Transverse colon (tissue), 3 donors: ENCODE measurements at regions not wholly inside any gene's neighbourhood (a gene's known extent, or its start where the extent isn't known, plus 50 kb on each side); places are given as distances from the start of the nearest gene placed in this dataset.

ENCODE experiments used
- EP300 ChIP-seq: sonication (generic); formaldehyde crosslinking; IDR thresholded peaks from one replicate; pipeline ENCODE4 v1.6.1; 2017; ENCODE audit warnings: antibody characterized with exemption, low read depth
- POLR2A ChIP-seq: fragments of 450-650 bp; IDR thresholded peaks from one replicate; pipeline ENCODE4 v1.6.1; 2016; ENCODE audit warnings: antibody characterized with exemption, mild to moderate bottlenecking, moderate library complexity
- TF ChIP-seq, protein P1 (sequence below), 5 experiments: fragments of 200-600 bp in 3 of 5; fragments of 450-650 bp in 2 of 5; sonication (generic) in 3 of 5; IDR thresholded peaks; 1 replicate in 2 of 5; 2 replicates in 3 of 5; pipeline ENCODE4 v1.5.1; 2016 to 2017; ENCODE audit warnings: antibody characterized with exemption in 5 of 5, inconsistent platforms in 3 of 5, mild to moderate bottlenecking in 2 of 5, moderate library complexity in 1 of 5

- TF ChIP-seq, protein P1, sequence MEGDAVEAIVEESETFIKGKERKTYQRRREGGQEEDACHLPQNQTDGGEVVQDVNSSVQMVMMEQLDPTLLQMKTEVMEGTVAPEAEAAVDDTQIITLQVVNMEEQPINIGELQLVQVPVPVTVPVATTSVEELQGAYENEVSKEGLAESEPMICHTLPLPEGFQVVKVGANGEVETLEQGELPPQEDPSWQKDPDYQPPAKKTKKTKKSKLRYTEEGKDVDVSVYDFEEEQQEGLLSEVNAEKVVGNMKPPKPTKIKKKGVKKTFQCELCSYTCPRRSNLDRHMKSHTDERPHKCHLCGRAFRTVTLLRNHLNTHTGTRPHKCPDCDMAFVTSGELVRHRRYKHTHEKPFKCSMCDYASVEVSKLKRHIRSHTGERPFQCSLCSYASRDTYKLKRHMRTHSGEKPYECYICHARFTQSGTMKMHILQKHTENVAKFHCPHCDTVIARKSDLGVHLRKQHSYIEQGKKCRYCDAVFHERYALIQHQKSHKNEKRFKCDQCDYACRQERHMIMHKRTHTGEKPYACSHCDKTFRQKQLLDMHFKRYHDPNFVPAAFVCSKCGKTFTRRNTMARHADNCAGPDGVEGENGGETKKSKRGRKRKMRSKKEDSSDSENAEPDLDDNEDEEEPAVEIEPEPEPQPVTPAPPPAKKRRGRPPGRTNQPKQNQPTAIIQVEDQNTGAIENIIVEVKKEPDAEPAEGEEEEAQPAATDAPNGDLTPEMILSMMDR (IDR thresholded peaks at IDR 0.05): no peak
- no peak for TF ChIP-seq EP300
- TF ChIP-seq POLR2A: no peak
Observed at GRCh38 chr5:101688156-101688555, 607.9 kb downstream of the SLCO4C1 start.
